ENCODE measurements at regions not wholly inside any gene's neighbourhood (a gene's known extent, or its start where the extent isn't known, plus 50 kb on each side); places are given as distances from the start of the nearest gene placed in this dataset.

- no peak overlapping the region for H3K4me3 ChIP-seq (replicated peaks in 1 of 3; ENCODE audit: low read depth in 2 of 3, low read length in 3 of 3)
- Mint-ChIP-seq H3K36me3 (peaks cover 0 to 2% of the 10 kb centered on the region in 2 donors), H3K27me3 (ENCODE audit: low read depth in 3 of 3) (no peaks in the 10 kb centered on the region), H3K9me3 (peaks cover 2 to 11% (median 5%) of the 10 kb centered on the region in 7 donors), H3K27ac (no peak overlapping the region), H3K4me3 (no peak overlapping the region), H3K4me1 (peaks cover 7% of the 10 kb centered on the region)
- H3K27me3 ChIP-seq (ENCODE audit: control insufficient read depth in 2 of 2, insufficient read depth in 2 of 2, low read length in 2 of 2), result no peaks in the 10 kb centered on the region
- H3K9ac ChIP-seq (ENCODE audit: insufficient read depth, low read length, poor library complexity, severe bottlenecking), result no peak overlapping the region
- H3K27ac ChIP-seq (ENCODE audit: low read depth in 1 of 2, low read length in 2 of 2), result no peak overlapping the region
- H2AFZ ChIP-seq (ENCODE audit: insufficient read depth, low read depth, low read length, poor library complexity, severe bottlenecking), result no peak overlapping the region
- no peak for DNase-seq
- no peaks in the 10 kb centered on the region for H3K36me3 ChIP-seq (replicated peaks in 1 of 2; ENCODE audit: control insufficient read depth in 1 of 2, insufficient read depth in 2 of 2, low read length in 2 of 2)
- TF ChIP-seq, protein P1, sequence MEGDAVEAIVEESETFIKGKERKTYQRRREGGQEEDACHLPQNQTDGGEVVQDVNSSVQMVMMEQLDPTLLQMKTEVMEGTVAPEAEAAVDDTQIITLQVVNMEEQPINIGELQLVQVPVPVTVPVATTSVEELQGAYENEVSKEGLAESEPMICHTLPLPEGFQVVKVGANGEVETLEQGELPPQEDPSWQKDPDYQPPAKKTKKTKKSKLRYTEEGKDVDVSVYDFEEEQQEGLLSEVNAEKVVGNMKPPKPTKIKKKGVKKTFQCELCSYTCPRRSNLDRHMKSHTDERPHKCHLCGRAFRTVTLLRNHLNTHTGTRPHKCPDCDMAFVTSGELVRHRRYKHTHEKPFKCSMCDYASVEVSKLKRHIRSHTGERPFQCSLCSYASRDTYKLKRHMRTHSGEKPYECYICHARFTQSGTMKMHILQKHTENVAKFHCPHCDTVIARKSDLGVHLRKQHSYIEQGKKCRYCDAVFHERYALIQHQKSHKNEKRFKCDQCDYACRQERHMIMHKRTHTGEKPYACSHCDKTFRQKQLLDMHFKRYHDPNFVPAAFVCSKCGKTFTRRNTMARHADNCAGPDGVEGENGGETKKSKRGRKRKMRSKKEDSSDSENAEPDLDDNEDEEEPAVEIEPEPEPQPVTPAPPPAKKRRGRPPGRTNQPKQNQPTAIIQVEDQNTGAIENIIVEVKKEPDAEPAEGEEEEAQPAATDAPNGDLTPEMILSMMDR (IDR thresholded peaks at IDR 0.05), result no peak
- H3K9me3 ChIP-seq (replicated peaks in 1 of 2; ENCODE audit: control insufficient read depth in 1 of 2, insufficient read depth in 1 of 2, low read length in 2 of 2), result peaks cover 0 to 5% of the 10 kb centered on the region in 2 donors
- H4K20me1 ChIP-seq (ENCODE audit: insufficient read depth, low read length), result no peaks in the 10 kb centered on the region
- WGBS (ENCODE audit: insufficient coverage), result 96% methylated on average over 5 of the region's 6 CpGs
- intact Hi-C loops (cut with micrococcal nuclease), result no loop called here
- H3K79me2 ChIP-seq (ENCODE audit: insufficient read depth, low read length), result no peaks in the 10 kb centered on the region
- no peak overlapping the region for H3K4me2 ChIP-seq (replicated peaks; ENCODE audit: extremely low read depth, low read length, poor library complexity, severe bottlenecking)
- H3K4me1 ChIP-seq (ENCODE audit: control insufficient read depth in 1 of 2, insufficient read depth in 2 of 2, low read length in 2 of 2), result no peaks in the 10 kb centered on the region
Observed at GRCh38 chr4:123298261-123298660, 98.3 kb upstream of the SPRY1 start.

DNA sequence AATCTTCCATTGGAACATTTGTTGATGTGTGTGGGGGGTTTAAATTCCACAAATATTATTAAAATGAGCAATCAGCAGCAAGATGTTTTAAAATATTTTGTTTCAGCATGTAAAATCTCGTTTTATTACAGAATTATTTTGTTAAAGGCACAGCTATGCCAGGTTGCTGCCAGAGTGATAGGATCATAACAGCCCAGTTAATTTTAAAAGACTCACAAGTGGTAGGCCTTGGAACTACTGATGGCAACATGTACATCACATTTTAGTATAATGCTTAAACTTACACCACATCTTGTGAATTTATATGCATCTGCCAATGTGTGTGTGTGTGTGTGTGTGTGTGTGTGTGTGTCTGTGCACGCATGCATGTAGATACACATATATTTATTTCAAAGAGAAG is 97.8 kb upstream of the SPRY1 start:
- no peak overlapping the region for H2AFZ ChIP-seq (ENCODE audit: insufficient read depth, low read depth, low read length, poor library complexity, severe bottlenecking)
- H3K36me3 ChIP-seq (replicated peaks in 1 of 2; ENCODE audit: control insufficient read depth in 1 of 2, insufficient read depth in 2 of 2, low read length in 2 of 2), result no peaks in the 10 kb centered on the region
- H3K36me3 Mint-ChIP-seq, result peaks cover 0 to 2% of the 10 kb centered on the region in 2 donors
- intact Hi-C loops (cut with micrococcal nuclease), result no loop called here
- H3K4me3 ChIP-seq (replicated peaks in 1 of 3; ENCODE audit: low read depth in 2 of 3, low read length in 3 of 3), result no peak overlapping the region
- H3K27me3 Mint-ChIP-seq (ENCODE audit: low read depth in 3 of 3), result no peaks in the 10 kb centered on the region
- H3K27ac ChIP-seq (ENCODE audit: low read depth in 1 of 2, low read length in 2 of 2), result no peak overlapping the region
- no CpG with 5 or more reads among the region's 2 CpGs for WGBS (ENCODE audit: insufficient coverage)
- peaks cover 0 to 9% (median 3%) of the 10 kb centered on the region in 7 donors for H3K9me3 Mint-ChIP-seq
- TF ChIP-seq, protein P1 (IDR thresholded peaks at IDR 0.05), result no peak
- no peak overlapping the region for H3K4me2 ChIP-seq (replicated peaks; ENCODE audit: extremely low read depth, low read length, poor library complexity, severe bottlenecking)
- H3K27me3 ChIP-seq (ENCODE audit: control insufficient read depth in 2 of 2, insufficient read depth in 2 of 2, low read length in 2 of 2), result no peaks in the 10 kb centered on the region
- no peaks in the 10 kb centered on the region for H3K4me1 ChIP-seq (ENCODE audit: control insufficient read depth in 1 of 2, insufficient read depth in 2 of 2, low read length in 2 of 2)
- H3K4me3 Mint-ChIP-seq, result no peak overlapping the region
- no peaks in the 10 kb centered on the region for H3K79me2 ChIP-seq (ENCODE audit: insufficient read depth, low read length)
- no peaks in the 10 kb centered on the region for H4K20me1 ChIP-seq (ENCODE audit: insufficient read depth, low read length)
- no peaks in the 10 kb centered on the region for H3K9me3 ChIP-seq (replicated peaks in 1 of 2; ENCODE audit: control insufficient read depth in 1 of 2, insufficient read depth in 1 of 2, low read length in 2 of 2)
- DNase-seq, result no peak
- no peak overlapping the region for H3K9ac ChIP-seq (ENCODE audit: insufficient read depth, low read length, poor library complexity, severe bottlenecking)
- peaks cover 7% of the 10 kb centered on the region for H3K4me1 Mint-ChIP-seq
- no peak overlapping the region for H3K27ac Mint-ChIP-seq
